Stimulated activated CD4-positive, alpha-beta T cell treated with anti-CD3 and anti-CD28 coated beads, Interleukin-15, amount 100 ng/mL, for 48 hours (primary cell): ENCODE measurements at regions not wholly inside any gene's neighbourhood (a gene's known extent, or its start where the extent isn't known, plus 50 kb on each side); places are given as distances from the start of the nearest gene placed in this dataset.

ENCODE experiments used
- DNase-seq, 2 donors: peaks; one replicate each; pipeline ENCODE4 v3.0.0-alpha.2; 2020; ENCODE audit warnings: low read depth in 2 of 2

- no peak for DNase-seq
These were observed 1009.1 kb upstream of the FLRT2 start for GRCh38 chr14:84520711-84521338.

- no peak for DNase-seq
These were observed 1006.2 kb upstream of the FLRT2 start for GRCh38 chr14:84523746-84524145.

- no peak for DNase-seq
These were observed 1002.2 kb upstream of the FLRT2 start for GRCh38 chr14:84527706-84528105.

GRCh38 chr14:84532016-84532415 lies 997.9 kb upstream of the FLRT2 start:
- no peak for DNase-seq

- DNase-seq, result no peak
These were observed 996.7 kb upstream of the FLRT2 start for GRCh38 chr14:84533181-84533725.

- no peak for DNase-seq
These were observed 996.2 kb upstream of the FLRT2 start for GRCh38 chr14:84533791-84534190.

GRCh38 chr14:84535484-84535883 lies 994.5 kb upstream of the FLRT2 start:
- DNase-seq, result no peak

- DNase-seq, result no peak
These were observed 994.0 kb upstream of the FLRT2 start for GRCh38 chr14:84535976-84536375.

GRCh38 chr14:84541018-84541417 lies 988.9 kb upstream of the FLRT2 start:
- DNase-seq, result no peak

- DNase-seq, result no peak
These were observed 986.1 kb upstream of the FLRT2 start for GRCh38 chr14:84543859-84544258.

- no peak for DNase-seq
These were observed 985.3 kb upstream of the FLRT2 start for GRCh38 chr14:84544486-84545131.

- no peak for DNase-seq
These were observed 983.7 kb upstream of the FLRT2 start for GRCh38 chr14:84546236-84546635.

- no peak for DNase-seq
These were observed 975.8 kb upstream of the FLRT2 start for GRCh38 chr14:84554136-84554535.

- no peak for DNase-seq
These were observed 974.5 kb upstream of the FLRT2 start for GRCh38 chr14:84555493-84555892.

- no peak for DNase-seq
These were observed 963.8 kb upstream of the FLRT2 start for GRCh38 chr14:84566109-84566508.

GRCh38 chr14:84575681-84576080 lies 954.3 kb upstream of the FLRT2 start:
- DNase-seq, result no peak

- DNase-seq, result no peak
These were observed 950.7 kb upstream of the FLRT2 start for GRCh38 chr14:84579292-84579691.

GRCh38 chr14:84581041-84581440 lies 948.9 kb upstream of the FLRT2 start:
- no peak for DNase-seq

GRCh38 chr14:84584511-84584910 lies 945.4 kb upstream of the FLRT2 start:
- DNase-seq, result no peak

GRCh38 chr14:84591827-84592445 lies 938.0 kb upstream of the FLRT2 start:
- no peak for DNase-seq

- DNase-seq, result no peak
These were observed 937.2 kb upstream of the FLRT2 start for GRCh38 chr14:84592770-84593169.

- DNase-seq, result no peak
These were observed 919.9 kb upstream of the FLRT2 start for GRCh38 chr14:84610086-84610485.

- no peak for DNase-seq
These were observed 907.6 kb upstream of the FLRT2 start for GRCh38 chr14:84622357-84622756.
